ENCODE measurements at regions not wholly inside any gene's neighbourhood (a gene's known extent, or its start where the extent isn't known, plus 50 kb on each side); places are given as distances from the start of the nearest gene placed in this dataset.

GRCh38 chr1:95408507-95409136 is 174.6 kb downstream of the RWDD3 start:
- POLR2A ChIA-PET, result no interaction called here
- H3K9me1 ChIP-seq (replicated peaks; ENCODE audit: control insufficient read depth, extremely low read depth, insufficient read depth, low read length), result no peaks in the 10 kb centered on the region
- no peak overlapping the region for H3K4me2 ChIP-seq (ENCODE audit: insufficient read depth, low read length)
- no peak overlapping the region for H3K27ac ChIP-seq (ENCODE audit: insufficient read depth, low read depth, low read length)
- FAIRE-seq (no peak), DNase-seq (ENCODE audit: low read depth, low spot score) (no peak)
- no peak overlapping the region for H3K9ac ChIP-seq (replicated peaks; ENCODE audit: extremely low read depth, insufficient read depth, low read length)
- H2AFZ ChIP-seq (ENCODE audit: low read depth, low read length), result no peak overlapping the region
- no peaks in the 10 kb centered on the region for H3K27me3 ChIP-seq (ENCODE audit: control insufficient read depth in 2 of 2, insufficient read depth in 2 of 2, low read length in 2 of 2)
- CTCF ChIA-PET, result no interaction called here
- dilution Hi-C loops (cut with MboI; ENCODE audit: extremely low pct_ligation_motif_present, low sequenced_read_pairs), result no loop called here
- intact Hi-C loops (cut with micrococcal nuclease), result no loop called here
- H3K79me2 ChIP-seq (ENCODE audit: control insufficient read depth, insufficient read depth, low read length), result no peaks in the 10 kb centered on the region
- H3K9me3 ChIP-seq (replicated peaks; ENCODE audit: control insufficient read depth, insufficient read depth, low read length), result no peaks in the 10 kb centered on the region
- H3K4me3 ChIP-seq (replicated peaks in 1 of 3; ENCODE audit: insufficient read depth in 1 of 3, low read depth in 1 of 3, low read length in 3 of 3), result no peak overlapping the region
- no peaks in the 10 kb centered on the region for H3K36me3 ChIP-seq (ENCODE audit: control insufficient read depth in 2 of 2, extremely low read depth in 1 of 2, insufficient read depth in 2 of 2, low read length in 2 of 2)
- no peaks in the 10 kb centered on the region for H4K20me1 ChIP-seq (replicated peaks; ENCODE audit: control insufficient read depth, extremely low read depth, insufficient read depth, low read length)
- TF ChIP-seq FOS (IDR thresholded peaks at IDR 0.05; ENCODE audit: borderline replicate concordance, insufficient read depth, low read length), result no peak
- TF ChIP-seq MYC (IDR thresholded peaks at IDR 0.05; ENCODE audit: low read depth, low read length), result no peak
- TF ChIP-seq JUN (IDR thresholded peaks at IDR 0.05; ENCODE audit: borderline replicate concordance, insufficient read depth, insufficient read length, low read depth), result no peak
- TF ChIP-seq POLR2A (IDR thresholded peaks at IDR 0.05; ENCODE audit: low read depth, low read length), result no peak
- no peak for TF ChIP-seq POLR2AphosphoS5 (IDR thresholded peaks at IDR 0.05; ENCODE audit: insufficient read depth, low read depth, low read length)
- TF ChIP-seq EZH2 (IDR thresholded peaks at IDR 0.05; ENCODE audit: borderline replicate concordance, low read depth, low read length, severe bottlenecking), result no peak
- TF ChIP-seq MAX (IDR thresholded peaks at IDR 0.05; ENCODE audit: insufficient read depth, insufficient read length), result no peak
- TF ChIP-seq CTCF (IDR thresholded peaks at IDR 0.05; ENCODE audit: extremely low read depth in 1 of 2, insufficient read depth in 1 of 2, low read depth in 1 of 2, low read length in 2 of 2), result no peak
- TF ChIP-seq GATA2 (IDR thresholded peaks at IDR 0.05; ENCODE audit: insufficient read depth, insufficient read length, low read depth, low read length), result no peak
- no TSS peak for BruUV-seq (replicated peaks)
- H3K4me1 ChIP-seq (ENCODE audit: control insufficient read depth, extremely low read depth, insufficient read depth, low read length), result no peaks in the 10 kb centered on the region

All from endothelial cell of umbilical vein (primary cell).